Effector memory CD4-positive, alpha-beta T cell (primary cell): ENCODE measurements at regions not wholly inside any gene's neighbourhood (a gene's known extent, or its start where the extent isn't known, plus 50 kb on each side); places are given as distances from the start of the nearest gene placed in this dataset.

Experiments
- DNase-seq, 3 donors: peaks; one replicate each; pipeline ENCODE4 v3.0.0-alpha.2; 2020
- H3K27ac ChIP-seq: 2 replicates; pipeline ENCODE4 v1.7.0; 2013; ENCODE audit warnings: mild to moderate bottlenecking, low read length, moderate library complexity; ENCODE audit not compliant: insufficient read depth, poor library complexity, severe bottlenecking
- H3K27me3 ChIP-seq: replicated peaks from 2 replicates; pipeline ENCODE4 v1.7.0; 2013; ENCODE audit warnings: mild to moderate bottlenecking, low read length; ENCODE audit not compliant: insufficient read depth, control insufficient read depth, poor library complexity, severe bottlenecking
- H3K36me3 ChIP-seq: 2 replicates; pipeline ENCODE4 v1.7.0; 2013; ENCODE audit warnings: mild to moderate bottlenecking, low read length, moderate library complexity; ENCODE audit not compliant: control insufficient read depth, insufficient read depth
- H3K4me1 ChIP-seq: 2 replicates; pipeline ENCODE4 v1.7.0; 2013; ENCODE audit warnings: low read length, mild to moderate bottlenecking; ENCODE audit not compliant: control insufficient read depth, insufficient read depth, poor library complexity, severe bottlenecking
- H3K4me3 ChIP-seq: 2 replicates; pipeline ENCODE4 v1.7.0; 2013; ENCODE audit warnings: low read length, low read depth, mild to moderate bottlenecking; ENCODE audit not compliant: insufficient read depth, poor library complexity, severe bottlenecking
- H3K9me3 ChIP-seq: 2 replicates; pipeline ENCODE4 v1.7.0; 2013; ENCODE audit warnings: mild to moderate bottlenecking, low read length, moderate library complexity; ENCODE audit not compliant: control insufficient read depth

- Histone ChIP-seq H3K27ac (no peak overlapping the region), H3K9me3 (no peaks in the 10 kb centered on the region), H3K27me3 (no peaks in the 10 kb centered on the region), H3K4me1 (no peaks in the 10 kb centered on the region), H3K36me3 (no peaks in the 10 kb centered on the region), H3K4me3 (no peak overlapping the region)
- no peak for DNase-seq
Measured at GRCh38 chr2:238502088-238502810, 75.5 kb downstream of the ASB1 start.

- H3K27ac ChIP-seq, result no peak overlapping the region
- no peaks in the 10 kb centered on the region for H3K36me3 ChIP-seq
- H3K27me3 ChIP-seq, result no peaks in the 10 kb centered on the region
- no peaks in the 10 kb centered on the region for H3K9me3 ChIP-seq
- no peak overlapping the region for H3K4me3 ChIP-seq
- H3K4me1 ChIP-seq, result no peaks in the 10 kb centered on the region
- DNase-seq, result no peak
Measured at GRCh38 chr2:238502956-238503791, 76.4 kb downstream of the ASB1 start.

- Histone ChIP-seq H3K36me3 (no peaks in the 10 kb centered on the region), H3K27ac (no peak overlapping the region), H3K4me1 (no peaks in the 10 kb centered on the region), H3K9me3 (no peaks in the 10 kb centered on the region), H3K27me3 (no peaks in the 10 kb centered on the region), H3K4me3 (no peak overlapping the region)
- no peak for DNase-seq
Measured at GRCh38 chr2:238504181-238504931, 77.6 kb downstream of the ASB1 start.

GRCh38 chr2:238505119-238505891, 78.6 kb downstream of the ASB1 start:
- no peak for DNase-seq
- no peaks in the 10 kb centered on the region for H3K9me3 ChIP-seq
- no peak overlapping the region for H3K4me3 ChIP-seq
- no peaks in the 10 kb centered on the region for H3K36me3 ChIP-seq
- H3K27me3 ChIP-seq, result no peaks in the 10 kb centered on the region
- H3K4me1 ChIP-seq, result no peaks in the 10 kb centered on the region
- H3K27ac ChIP-seq, result no peak overlapping the region

- no peak for DNase-seq
- Histone ChIP-seq H3K27ac (no peak overlapping the region), H3K27me3 (no peaks in the 10 kb centered on the region), H3K4me3 (no peak overlapping the region), H3K4me1 (no peaks in the 10 kb centered on the region), H3K9me3 (no peaks in the 10 kb centered on the region), H3K36me3 (no peaks in the 10 kb centered on the region)
Measured at GRCh38 chr2:238505892-238506280, 79.2 kb downstream of the ASB1 start.

- H3K9me3 ChIP-seq, result no peaks in the 10 kb centered on the region
- H3K4me3 ChIP-seq, result no peak overlapping the region
- H3K27ac ChIP-seq, result no peak overlapping the region
- no peaks in the 10 kb centered on the region for H3K4me1 ChIP-seq
- DNase-seq, result no peak
- H3K36me3 ChIP-seq, result no peaks in the 10 kb centered on the region
- H3K27me3 ChIP-seq, result no peaks in the 10 kb centered on the region
Measured at GRCh38 chr2:238506371-238507068, 79.8 kb downstream of the ASB1 start.

GRCh38 chr2:238507836-238508235, 81.1 kb downstream of the ASB1 start:
- no peak for DNase-seq
- Histone ChIP-seq H3K4me1 (no peaks in the 10 kb centered on the region), H3K27me3 (no peaks in the 10 kb centered on the region), H3K4me3 (no peak overlapping the region), H3K36me3 (no peaks in the 10 kb centered on the region), H3K27ac (no peak overlapping the region), H3K9me3 (no peaks in the 10 kb centered on the region)

GRCh38 chr2:238509151-238509835, 82.6 kb downstream of the ASB1 start:
- Histone ChIP-seq H3K36me3 (no peaks in the 10 kb centered on the region), H3K4me1 (no peaks in the 10 kb centered on the region), H3K27ac (no peak overlapping the region), H3K27me3 (no peaks in the 10 kb centered on the region), H3K4me3 (no peak overlapping the region), H3K9me3 (no peaks in the 10 kb centered on the region)
- no peak for DNase-seq

GRCh38 chr2:238509903-238510302, 83.2 kb downstream of the ASB1 start:
- H3K36me3 ChIP-seq, result no peaks in the 10 kb centered on the region
- DNase-seq, result no peak
- no peak overlapping the region for H3K27ac ChIP-seq
- H3K4me3 ChIP-seq, result no peak overlapping the region
- H3K4me1 ChIP-seq, result no peaks in the 10 kb centered on the region
- H3K9me3 ChIP-seq, result no peaks in the 10 kb centered on the region
- no peaks in the 10 kb centered on the region for H3K27me3 ChIP-seq
